GM12873 (cell line): ENCODE measurements at regions not wholly inside any gene's neighbourhood (a gene's known extent, or its start where the extent isn't known, plus 50 kb on each side); places are given as distances from the start of the nearest gene placed in this dataset.

Experiments used
- CTCF ChIP-seq: IDR thresholded peaks from 2 replicates; pipeline ENCODE4 v1.5.1; 2012; ENCODE audit warnings: low read depth, mild to moderate bottlenecking, moderate library complexity, low read length, control low read depth; ENCODE audit not compliant: insufficient read depth; ENCODE audit errors: missing control alignments

DNA sequence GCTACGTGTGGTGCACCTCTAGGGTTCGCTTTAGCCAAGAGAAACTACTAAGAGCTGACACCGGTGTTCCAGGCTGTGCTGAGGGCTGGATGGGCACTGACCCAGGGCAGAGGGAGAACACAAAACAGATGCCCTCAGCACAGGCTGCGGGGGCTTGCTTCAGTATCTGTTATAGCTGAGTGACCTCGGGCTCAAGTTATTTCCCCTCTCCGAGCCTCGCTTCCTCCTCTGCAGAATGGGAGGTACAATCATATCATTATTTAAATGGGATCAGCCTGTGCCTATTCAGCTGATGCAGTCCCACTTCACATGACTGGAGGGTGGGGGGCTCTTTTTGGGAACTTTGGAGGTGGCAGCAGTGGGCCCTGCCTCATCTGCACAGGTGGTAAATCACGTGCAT lies 156.1 kb upstream of the APCDD1 start:
- TF ChIP-seq CTCF, result no peak

DNA sequence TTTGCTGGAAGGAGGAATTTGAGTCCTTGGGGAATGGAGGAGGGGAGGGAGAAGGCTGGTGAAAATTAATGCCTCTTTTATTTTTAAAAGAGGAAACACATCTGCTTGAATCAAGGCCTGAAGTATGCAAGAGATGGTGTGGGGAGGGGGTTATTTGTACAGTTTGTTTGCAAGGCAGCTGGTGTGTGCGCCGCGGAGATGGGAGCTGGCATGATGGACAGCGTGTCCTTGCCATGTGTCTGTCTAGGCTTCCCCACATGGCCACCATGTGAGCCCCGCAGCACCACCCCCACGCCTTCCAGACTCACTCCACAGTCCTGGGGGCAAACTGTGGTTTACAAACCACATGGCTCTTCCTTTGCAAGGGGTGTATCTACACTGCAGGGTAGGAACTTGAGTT lies 154.8 kb upstream of the APCDD1 start:
- no peak for TF ChIP-seq CTCF

- TF ChIP-seq CTCF, result no peak
Measured at GRCh38 chr18:10300739-10301138, 153.7 kb upstream of the APCDD1 start.

DNA sequence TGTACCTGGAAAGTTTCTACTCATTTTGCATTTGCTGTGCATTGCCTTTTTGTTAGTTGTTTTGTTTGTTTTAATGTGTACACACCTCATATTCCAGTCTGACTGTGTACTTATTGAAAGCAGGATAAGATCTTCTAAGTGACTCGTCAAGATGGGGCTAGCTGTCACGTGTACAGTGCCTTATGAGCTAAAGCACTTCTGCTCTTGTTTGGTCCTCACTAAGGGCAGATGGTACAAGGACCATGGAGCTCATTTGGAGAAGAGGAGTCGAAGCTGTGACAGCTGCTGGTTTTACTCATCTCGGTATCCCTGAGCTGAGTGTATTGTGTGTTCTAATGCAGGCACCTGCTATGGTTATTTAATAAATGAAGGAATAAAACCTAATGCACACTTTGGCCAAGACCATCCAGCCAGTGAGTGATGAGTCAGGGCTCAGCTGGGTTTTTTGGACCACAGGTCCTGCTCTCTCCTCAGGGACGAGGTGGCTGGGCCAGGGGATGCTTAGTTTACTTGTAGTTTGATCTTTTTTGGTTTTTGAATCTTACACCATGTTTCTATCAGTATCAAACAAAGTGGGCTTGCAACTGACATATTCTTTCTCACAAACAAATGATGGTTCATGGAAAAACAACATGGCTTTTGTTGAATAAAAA lies 152.5 kb upstream of the APCDD1 start:
- no peak for TF ChIP-seq CTCF

GRCh38 chr18:10303171-10303570 lies 151.3 kb upstream of the APCDD1 start:
- TF ChIP-seq CTCF, result no peak

- no peak for TF ChIP-seq CTCF
Measured at GRCh38 chr18:10304853-10305252, 149.6 kb upstream of the APCDD1 start.

GRCh38 chr18:10306779-10307178 lies 147.7 kb upstream of the APCDD1 start:
- no peak for TF ChIP-seq CTCF
